Uterus (tissue), 3 donors: ENCODE measurements at regions not wholly inside any gene's neighbourhood (a gene's known extent, or its start where the extent isn't known, plus 50 kb on each side); places are given as distances from the start of the nearest gene placed in this dataset.

ENCODE experiments used
- DNase-seq, 2 donors: peaks; one replicate each; pipeline ENCODE4 v3.0.0-alpha.2; 2019 to 2020
- H3K27ac ChIP-seq, 2 donors: fragments of 200-600 bp; sonication (generic); 1 replicate in 1 of 2; 2 replicates in 1 of 2; pipeline ENCODE4 v1.5.1; 2016 to 2018
- H3K27me3 ChIP-seq, 2 donors: fragments of 200-600 bp; sonication (generic); one replicate each; pipeline ENCODE4 v1.5.1; 2018 to 2019; ENCODE audit warnings: control low read depth in 1 of 2
- H3K36me3 ChIP-seq, 2 donors: fragments of 200-600 bp; sonication (generic); one replicate each; pipeline ENCODE4 v1.5.1; 2019; ENCODE audit warnings: control low read depth in 1 of 2
- H3K4me1 ChIP-seq, 2 donors: fragments of 200-600 bp; sonication (generic); one replicate each; pipeline ENCODE4 v1.5.1; 2018 to 2019; ENCODE audit warnings: control low read depth in 1 of 2
- H3K4me3 ChIP-seq, 2 donors: fragments of 200-600 bp; sonication (generic); 1 replicate in 1 of 2; 2 replicates in 1 of 2; pipeline ENCODE4 v1.5.1; 2018 to 2019; ENCODE audit warnings: mild to moderate bottlenecking in 1 of 2
- H3K9me3 ChIP-seq, 2 donors: fragments of 200-600 bp; sonication (generic); one replicate each; pipeline ENCODE4 v1.5.1; 2019; ENCODE audit warnings: control low read depth in 1 of 2
- CTCF ChIP-seq, 4 experiments: fragments of 200-600 bp in 2 of 4; fragments of 450-650 bp in 2 of 4; sonication (generic) in 2 of 4; IDR thresholded peaks; one replicate each; pipeline ENCODE4 v1.5.1; 2016 to 2019; ENCODE audit warnings: antibody characterized with exemption in 4 of 4, mild to moderate bottlenecking in 2 of 4, moderate library complexity in 1 of 4
- POLR2A ChIP-seq, 2 donors: fragments of 450-650 bp; IDR thresholded peaks; one replicate each; pipeline ENCODE4 v1.6.1; 2016; ENCODE audit warnings: antibody characterized with exemption in 2 of 2, mild to moderate bottlenecking in 1 of 2, moderate library complexity in 1 of 2
- intact Hi-C: fragments of 100-400 bp; cut with DNase I; formaldehyde crosslinking; loops from one replicate; pipeline ENCODE4 v1.15.1; 2023; ENCODE audit warnings: low total_unique reads
- donor health status: DM: yes; HTN: yes; CAD: no.

DNA sequence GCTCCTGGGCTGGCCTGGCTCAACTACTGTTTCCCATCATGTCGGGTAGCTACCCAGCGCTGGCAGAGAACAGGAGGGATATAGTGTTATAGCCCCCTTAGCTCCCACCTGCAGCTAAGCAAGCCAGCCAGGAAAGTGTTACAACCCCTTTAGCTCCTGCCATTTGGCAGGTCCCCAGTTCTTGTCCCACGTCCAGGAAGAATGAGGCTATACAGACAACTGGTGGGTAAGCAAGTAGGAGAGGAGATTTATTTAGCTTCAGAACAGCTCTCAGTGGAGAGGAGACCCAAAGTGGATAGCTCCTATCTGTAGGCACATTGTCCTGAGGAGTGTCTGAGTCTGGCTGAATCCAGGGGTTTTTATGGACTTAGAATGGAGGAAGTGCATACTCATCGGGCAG, 741.1 kb upstream of the B3GALT2 start:
- no peak for DNase-seq
- no peak overlapping the region for H3K27ac ChIP-seq
- H3K9me3 ChIP-seq: no peaks in the 10 kb centered on the region
- intact Hi-C loops: no loop called here
- H3K27me3 ChIP-seq: no peaks in the 10 kb centered on the region
- no peaks in the 10 kb centered on the region for H3K36me3 ChIP-seq
- no peak overlapping the region for H3K4me3 ChIP-seq
- no peaks in the 10 kb centered on the region for H3K4me1 ChIP-seq
- no peak for TF ChIP-seq CTCF (IDR thresholded peaks at IDR 0.05)

- Histone ChIP-seq H3K9me3 (no peaks in the 10 kb centered on the region), H3K27ac (no peak overlapping the region), H3K36me3 (no peaks in the 10 kb centered on the region), H3K4me1 (no peaks in the 10 kb centered on the region), H3K27me3 (no peaks in the 10 kb centered on the region), H3K4me3 (no peak overlapping the region)
- no peak for DNase-seq
- intact Hi-C loops: no loop called here
- TF ChIP-seq POLR2A (IDR thresholded peaks at IDR 0.05) (no peak), CTCF (IDR thresholded peaks at IDR 0.05) (no peak)
Observed at GRCh38 chr1:193926956-193927355, 740.5 kb upstream of the B3GALT2 start.

DNA sequence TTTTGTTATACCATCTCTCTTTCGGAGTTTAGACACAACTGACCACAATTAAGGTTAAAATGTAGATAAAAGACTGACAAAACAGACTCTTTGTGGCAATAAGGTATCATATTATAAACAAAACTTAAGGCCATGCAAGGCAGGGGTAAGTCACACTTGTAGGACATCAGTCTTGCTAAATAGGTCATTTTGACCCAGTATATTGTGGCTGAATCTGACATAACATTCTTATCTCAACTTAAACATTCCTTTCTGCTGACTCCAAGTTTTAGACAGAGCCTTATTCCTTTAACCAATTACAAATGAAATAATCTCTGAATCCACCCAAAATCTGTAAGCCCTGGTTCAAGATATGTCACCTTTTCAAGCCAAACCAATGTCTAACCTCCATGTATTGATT, 733.4 kb upstream of the B3GALT2 start:
- Histone ChIP-seq H3K9me3 (no peaks in the 10 kb centered on the region), H3K36me3 (no peaks in the 10 kb centered on the region), H3K27me3 (no peaks in the 10 kb centered on the region), H3K27ac (no peak overlapping the region), H3K4me3 (no peak overlapping the region), H3K4me1 (no peaks in the 10 kb centered on the region)
- no peak for DNase-seq
- intact Hi-C loops: no loop called here
- TF ChIP-seq CTCF (IDR thresholded peaks at IDR 0.05) (no peak), POLR2A (IDR thresholded peaks at IDR 0.05) (no peak)

DNA sequence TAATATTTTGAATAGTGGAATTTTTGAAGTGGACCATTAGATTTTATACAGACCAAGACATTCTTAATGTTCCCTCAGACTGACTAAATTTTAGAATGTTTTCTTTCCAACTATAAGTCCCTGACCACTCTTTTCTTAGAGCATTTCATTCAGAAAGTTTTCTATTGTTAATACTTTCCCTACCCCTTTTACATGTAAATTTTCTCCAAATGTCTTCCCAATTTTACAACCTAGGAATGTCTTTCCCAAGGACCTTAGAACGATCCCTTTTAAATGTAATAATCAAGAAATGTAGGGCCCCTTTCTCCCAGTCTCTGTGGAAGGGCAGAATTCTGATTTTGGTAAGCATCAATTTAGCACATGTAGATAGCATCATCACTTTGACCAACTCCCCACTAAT, 730.0 kb upstream of the B3GALT2 start:
- Histone ChIP-seq H3K36me3 (no peaks in the 10 kb centered on the region), H3K27ac (no peak overlapping the region)
- intact Hi-C loops: no loop called here

GRCh38 chr1:193914871-193915270, 728.5 kb upstream of the B3GALT2 start:
- no peak overlapping the region for H3K27ac ChIP-seq
- no peak for DNase-seq
- no peaks in the 10 kb centered on the region for H3K36me3 ChIP-seq
- no peaks in the 10 kb centered on the region for H3K4me1 ChIP-seq
- no peak overlapping the region for H3K4me3 ChIP-seq
- H3K27me3 ChIP-seq: no peaks in the 10 kb centered on the region
- intact Hi-C loops: no loop called here
- no peak for TF ChIP-seq CTCF (IDR thresholded peaks at IDR 0.05)
- TF ChIP-seq POLR2A (IDR thresholded peaks at IDR 0.05): no peak
- no peaks in the 10 kb centered on the region for H3K9me3 ChIP-seq

More for the DNA sequence above, 730.0 kb upstream of the B3GALT2 start:
- no peaks in the 10 kb centered on the region for H3K27me3 ChIP-seq
- no peaks in the 10 kb centered on the region for H3K9me3 ChIP-seq
- no peak for TF ChIP-seq CTCF (IDR thresholded peaks at IDR 0.05)
- no peak for TF ChIP-seq POLR2A (IDR thresholded peaks at IDR 0.05)
- no peak overlapping the region for H3K4me3 ChIP-seq
- H3K4me1 ChIP-seq: no peaks in the 10 kb centered on the region
- DNase-seq: no peak
